CD14-positive monocyte (primary cell): ENCODE measurements at regions not wholly inside any gene's neighbourhood (a gene's known extent, or its start where the extent isn't known, plus 50 kb on each side); places are given as distances from the start of the nearest gene placed in this dataset.

Experiments used
- DNase-seq, 3 donors: peaks; one replicate each; pipeline ENCODE4 v3.0.0-alpha.2; 2011 to 2022
- H2AFZ ChIP-seq: 2 replicates; pipeline ENCODE4 v1.6.0; 2012; ENCODE audit warnings: mild to moderate bottlenecking, low read depth, low read length, inconsistent platforms; ENCODE audit not compliant: insufficient read depth, poor library complexity, severe bottlenecking
- H3K27ac ChIP-seq, 2 donors: 1 replicate in 1 of 2; 2 replicates in 1 of 2; pipeline ENCODE4 v1.5.1; 2012 to 2013; ENCODE audit warnings: low read length in 2 of 2, control low read depth in 1 of 2, inconsistent platforms in 1 of 2, low read depth in 1 of 2, mild to moderate bottlenecking in 1 of 2
- H3K27me3 ChIP-seq, 2 donors: one replicate each; pipeline versions ENCODE4 v1.6.0 to v1.6.1; 2011 to 2013; ENCODE audit warnings: low read length in 2 of 2; ENCODE audit not compliant: control insufficient read depth in 2 of 2, insufficient read depth in 2 of 2
- H3K36me3 ChIP-seq, 2 donors: replicated peaks in 1 of 2; 1 replicate in 1 of 2; 2 replicates in 1 of 2; pipeline versions ENCODE4 v1.5.1 to v1.6.1; 2012 to 2013; ENCODE audit warnings: low read length in 2 of 2, control low read depth in 1 of 2, inconsistent platforms in 1 of 2, mild to moderate bottlenecking in 1 of 2; ENCODE audit not compliant: insufficient read depth in 2 of 2, control insufficient read depth in 1 of 2
- H3K4me1 ChIP-seq, 2 donors: 1 replicate in 1 of 2; 2 replicates in 1 of 2; pipeline versions ENCODE4 v1.5.1 to v1.6.1; 2012 to 2013; ENCODE audit warnings: low read length in 2 of 2, control low read depth in 1 of 2, inconsistent platforms in 1 of 2, mild to moderate bottlenecking in 1 of 2, moderate library complexity in 1 of 2; ENCODE audit not compliant: insufficient read depth in 2 of 2, control insufficient read depth in 1 of 2
- H3K4me2 ChIP-seq: replicated peaks from 2 replicates; pipeline ENCODE3; 2012; ENCODE audit warnings: low read length, moderate library complexity, mild to moderate bottlenecking; ENCODE audit not compliant: poor library complexity, severe bottlenecking; ENCODE audit errors: extremely low read depth
- H3K4me3 ChIP-seq, 3 experiments: fragments of 200-600 bp in 1 of 3; sonication (generic) in 1 of 3; replicated peaks in 1 of 3; 1 replicate in 2 of 3; 2 replicates in 1 of 3; pipeline ENCODE4 v1.5.1; 2011 to 2013; ENCODE audit warnings: low read length in 3 of 3, mild to moderate bottlenecking in 3 of 3, control low read depth in 2 of 3, low read depth in 2 of 3, inconsistent platforms in 1 of 3, moderate library complexity in 1 of 3
- H3K79me2 ChIP-seq: 2 replicates; pipeline ENCODE4 v1.6.0; 2012; ENCODE audit warnings: mild to moderate bottlenecking, control low read depth, inconsistent platforms, low read length, moderate library complexity; ENCODE audit not compliant: insufficient read depth
- H3K9ac ChIP-seq: 2 replicates; pipeline ENCODE4 v1.6.0; 2017; ENCODE audit warnings: low read length, mild to moderate bottlenecking; ENCODE audit not compliant: insufficient read depth, poor library complexity, severe bottlenecking
- H3K9me3 ChIP-seq, 2 donors: replicated peaks in 1 of 2; 1 replicate in 1 of 2; 2 replicates in 1 of 2; pipeline versions ENCODE4 v1.5.1 to v1.6.1; 2012 to 2013; ENCODE audit warnings: low read length in 2 of 2, control low read depth in 1 of 2; ENCODE audit not compliant: control insufficient read depth in 1 of 2, insufficient read depth in 1 of 2
- H4K20me1 ChIP-seq: 2 replicates; pipeline ENCODE4 v1.6.0; 2012; ENCODE audit warnings: mild to moderate bottlenecking, low read length, control low read depth, moderate library complexity; ENCODE audit not compliant: insufficient read depth
- H3K27ac Mint-ChIP-seq, 7 donors: one replicate each; pipeline ENCODE4 v1.8.0; 2020; ENCODE audit warnings: mild to moderate bottlenecking in 7 of 7, mixed read lengths in 7 of 7, moderate library complexity in 6 of 7, inconsistent platforms in 2 of 7
- H3K27me3 Mint-ChIP-seq, 3 donors: one replicate each; pipeline ENCODE4 v1.8.0; 2021 to 2022; ENCODE audit warnings: low read depth in 3 of 3, mild to moderate bottlenecking in 3 of 3, mixed read lengths in 3 of 3, moderate library complexity in 3 of 3, inconsistent platforms in 1 of 3
- H3K36me3 Mint-ChIP-seq, 2 donors: one replicate each; pipeline ENCODE4 v1.8.0; 2020; ENCODE audit warnings: mixed read lengths in 2 of 2, inconsistent platforms in 1 of 2, mild to moderate bottlenecking in 1 of 2
- H3K4me1 Mint-ChIP-seq: one replicate; pipeline ENCODE4 v1.8.0; 2020; ENCODE audit warnings: mild to moderate bottlenecking, mixed read lengths
- H3K4me3 Mint-ChIP-seq, 2 donors: one replicate each; pipeline ENCODE4 v1.8.0; 2020; ENCODE audit warnings: mild to moderate bottlenecking in 2 of 2, mixed read lengths in 2 of 2, moderate library complexity in 1 of 2
- H3K9me3 Mint-ChIP-seq, 7 donors: one replicate each; pipeline ENCODE4 v1.8.0; 2020 to 2022; ENCODE audit warnings: mixed read lengths in 7 of 7, mild to moderate bottlenecking in 6 of 7, moderate library complexity in 6 of 7, inconsistent platforms in 2 of 7
- CTCF ChIP-seq: fragments of 200-600 bp; IDR thresholded peaks from one replicate; pipeline ENCODE4 v1.8.0; 2022; ENCODE audit warnings: antibody characterized with exemption, mild to moderate bottlenecking
- WGBS: methylation state at CpG from one replicate; pipeline ENCODE4 v1.1.5; 2013; ENCODE audit warnings: missing lambda C conversion rate; ENCODE audit not compliant: insufficient coverage; 5-methylcytosine and 5-hydroxymethylcytosine counted together
- intact Hi-C, 2 donors: fragments of 100-400 bp; cut with micrococcal nuclease; formaldehyde crosslinking; loops; one replicate each; pipeline versions ENCODE4 v1.15.0 to v1.15.1; 2023

- TF ChIP-seq CTCF = no peak
- no peak overlapping the region for H2AFZ ChIP-seq
- intact Hi-C loops = no loop called here
- no peak overlapping the region for H3K9ac ChIP-seq
- no peak overlapping the region for H3K4me3 ChIP-seq
- no peaks in the 10 kb centered on the region for H3K36me3 ChIP-seq
- no peak overlapping the region for H3K27ac ChIP-seq
- no peaks in the 10 kb centered on the region for H3K4me1 ChIP-seq
- H3K4me2 ChIP-seq = no peak overlapping the region
- no peak overlapping the region for H3K4me3 Mint-ChIP-seq
- H3K27me3 Mint-ChIP-seq = peaks cover 5 to 6% (median 5%) of the 10 kb centered on the region in 3 donors
- no peaks in the 10 kb centered on the region for H3K27me3 ChIP-seq
- peaks cover 0 to 3% (median 0%) of the 10 kb centered on the region in 7 donors for H3K9me3 Mint-ChIP-seq
- H3K9me3 ChIP-seq = no peaks in the 10 kb centered on the region
- H3K36me3 Mint-ChIP-seq = no peaks in the 10 kb centered on the region
- DNase-seq = no peak
- no peak overlapping the region for H3K27ac Mint-ChIP-seq
- no peaks in the 10 kb centered on the region for H3K79me2 ChIP-seq
- H4K20me1 ChIP-seq = no peaks in the 10 kb centered on the region
- no peaks in the 10 kb centered on the region for H3K4me1 Mint-ChIP-seq
- 92% methylated on average over 11 of the region's 14 CpGs for WGBS
These were observed 125.6 kb upstream of the PPP1R26 start for GRCh38 chr9:135353935-135354334.

DNA sequence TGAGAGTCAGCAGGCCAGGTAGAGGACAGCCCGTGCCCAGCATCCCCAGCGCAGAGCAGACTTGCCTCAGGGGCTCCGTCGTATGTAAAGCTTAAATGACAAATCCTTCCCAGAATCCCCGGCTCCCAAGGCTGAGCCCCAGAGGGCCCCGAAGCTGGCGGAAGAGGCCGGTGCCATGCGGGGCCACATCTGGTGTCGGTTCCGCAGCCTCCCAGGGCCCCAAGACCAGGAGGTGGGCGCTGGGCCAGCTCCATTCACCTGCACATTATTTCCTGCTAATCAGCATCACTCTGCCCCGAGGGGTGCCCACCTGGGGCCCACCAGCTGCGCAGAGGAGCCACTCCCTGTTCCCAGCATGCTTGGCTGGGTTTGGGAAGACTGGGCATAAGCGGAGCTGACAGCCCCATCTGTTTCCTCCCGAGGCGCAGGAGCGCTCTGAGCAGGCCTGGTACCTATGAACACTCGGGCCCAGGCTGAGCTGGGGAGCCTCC, 124.0 kb upstream of the PPP1R26 start:
- H3K79me2 ChIP-seq = no peaks in the 10 kb centered on the region
- no peak overlapping the region for H2AFZ ChIP-seq
- no peaks in the 10 kb centered on the region for H3K4me1 ChIP-seq
- H3K27ac Mint-ChIP-seq = no peak overlapping the region
- H3K9me3 Mint-ChIP-seq = peaks cover 0 to 3% (median 0%) of the 10 kb centered on the region in 7 donors
- H3K4me1 Mint-ChIP-seq = no peaks in the 10 kb centered on the region
- peaks cover 2 to 6% (median 5%) of the 10 kb centered on the region in 3 donors for H3K27me3 Mint-ChIP-seq
- TF ChIP-seq CTCF = no peak
- no peak overlapping the region for H3K9ac ChIP-seq
- no peaks in the 10 kb centered on the region for H3K36me3 Mint-ChIP-seq
- no peaks in the 10 kb centered on the region for H3K36me3 ChIP-seq
- H3K27ac ChIP-seq = no peak overlapping the region
- H3K9me3 ChIP-seq = no peaks in the 10 kb centered on the region
- no peaks in the 10 kb centered on the region for H4K20me1 ChIP-seq
- WGBS = 87% methylated on average over 14 of the region's 19 CpGs
- H3K27me3 ChIP-seq = no peaks in the 10 kb centered on the region
- no peak overlapping the region for H3K4me3 Mint-ChIP-seq
- H3K4me2 ChIP-seq = no peak overlapping the region
- intact Hi-C loops = no loop called here
- DNase-seq = no peak
- no peak overlapping the region for H3K4me3 ChIP-seq
